Central memory CD4-positive, alpha-beta T cell (primary cell): ENCODE measurements at regions not wholly inside any gene's neighbourhood (a gene's known extent, or its start where the extent isn't known, plus 50 kb on each side); places are given as distances from the start of the nearest gene placed in this dataset.

Source experiments
- DNase-seq: peaks from one replicate; pipeline ENCODE4 v3.0.0; 2022

DNA sequence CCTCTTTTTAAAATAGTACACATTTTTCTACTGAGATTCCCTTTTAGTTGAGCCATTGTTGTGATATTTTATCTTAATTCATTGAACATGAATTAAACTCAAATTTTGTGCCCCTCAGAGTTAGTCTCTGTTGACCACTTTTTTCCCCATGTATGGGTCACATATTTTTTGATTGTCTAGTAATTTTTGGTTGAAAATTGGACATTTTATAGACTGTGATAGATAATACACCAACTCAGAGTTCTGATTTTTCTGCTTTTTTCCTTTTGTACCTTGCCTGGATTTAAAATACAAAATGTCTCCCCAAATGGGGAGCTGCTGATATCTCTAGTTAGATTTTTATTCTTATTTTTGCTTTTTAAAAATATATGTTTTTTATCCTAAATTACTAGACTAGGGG, 291.8 kb upstream of the CITED2 start:
- DNase-seq, result no peak

DNA sequence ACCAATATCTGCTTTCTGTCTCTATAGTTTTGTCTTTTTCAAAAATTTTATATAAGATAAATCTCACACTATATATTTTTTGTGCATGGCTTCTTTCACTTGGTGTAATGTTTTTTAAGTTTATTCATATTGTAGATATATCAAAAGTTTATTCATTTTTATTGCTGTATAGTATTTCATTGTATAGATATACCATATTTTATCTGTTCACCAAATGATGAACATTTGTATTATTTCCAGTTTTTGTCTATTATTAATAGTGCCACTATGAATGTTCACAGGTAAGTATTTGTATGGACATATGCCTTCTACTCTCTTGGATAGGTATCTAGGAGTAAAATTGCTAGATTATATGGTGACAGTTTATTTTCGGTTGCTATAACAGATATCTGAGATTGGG, 289.5 kb upstream of the CITED2 start:
- no peak for DNase-seq

DNA sequence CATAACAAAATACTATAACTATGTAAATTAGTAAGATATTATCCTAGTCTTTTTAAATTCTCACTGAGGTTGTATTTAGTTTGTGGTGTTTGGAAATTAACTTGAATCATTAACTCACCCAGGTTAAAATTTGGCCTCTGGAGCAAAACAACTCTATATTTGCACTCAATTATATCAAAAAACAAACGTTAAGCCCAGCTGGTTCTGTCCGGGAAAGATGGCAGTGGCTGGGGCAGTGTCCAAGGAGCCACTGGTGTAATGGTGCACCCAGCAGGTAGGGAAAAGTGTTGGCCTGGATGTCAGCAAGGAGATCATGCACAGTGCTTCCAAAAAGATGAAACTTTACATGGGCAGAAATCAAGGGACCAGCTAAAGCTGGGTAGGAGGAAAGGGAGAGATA, 285.3 kb upstream of the CITED2 start:
- no peak for DNase-seq

DNA sequence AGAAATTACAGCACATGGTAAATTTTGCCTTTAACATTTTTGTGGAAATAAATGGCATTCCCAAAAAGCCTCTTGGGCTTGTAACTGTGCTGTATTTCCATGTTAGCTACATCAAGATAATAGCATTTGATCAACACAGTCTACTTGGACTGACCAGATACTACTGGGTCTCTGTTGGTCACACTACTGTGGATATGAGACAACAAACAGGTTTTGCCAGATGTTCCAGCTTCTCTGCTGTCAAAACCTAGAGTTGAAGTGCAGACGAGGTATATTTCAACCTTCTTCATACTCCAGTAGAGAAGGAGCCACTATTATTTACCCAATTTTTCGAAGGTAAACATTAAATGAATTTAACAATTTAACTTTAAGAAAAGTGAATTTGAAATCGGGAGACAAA, 284.7 kb upstream of the CITED2 start:
- no peak for DNase-seq

GRCh38 chr6:139657119-139657518, 282.7 kb upstream of the CITED2 start:
- DNase-seq, result no peak

DNA sequence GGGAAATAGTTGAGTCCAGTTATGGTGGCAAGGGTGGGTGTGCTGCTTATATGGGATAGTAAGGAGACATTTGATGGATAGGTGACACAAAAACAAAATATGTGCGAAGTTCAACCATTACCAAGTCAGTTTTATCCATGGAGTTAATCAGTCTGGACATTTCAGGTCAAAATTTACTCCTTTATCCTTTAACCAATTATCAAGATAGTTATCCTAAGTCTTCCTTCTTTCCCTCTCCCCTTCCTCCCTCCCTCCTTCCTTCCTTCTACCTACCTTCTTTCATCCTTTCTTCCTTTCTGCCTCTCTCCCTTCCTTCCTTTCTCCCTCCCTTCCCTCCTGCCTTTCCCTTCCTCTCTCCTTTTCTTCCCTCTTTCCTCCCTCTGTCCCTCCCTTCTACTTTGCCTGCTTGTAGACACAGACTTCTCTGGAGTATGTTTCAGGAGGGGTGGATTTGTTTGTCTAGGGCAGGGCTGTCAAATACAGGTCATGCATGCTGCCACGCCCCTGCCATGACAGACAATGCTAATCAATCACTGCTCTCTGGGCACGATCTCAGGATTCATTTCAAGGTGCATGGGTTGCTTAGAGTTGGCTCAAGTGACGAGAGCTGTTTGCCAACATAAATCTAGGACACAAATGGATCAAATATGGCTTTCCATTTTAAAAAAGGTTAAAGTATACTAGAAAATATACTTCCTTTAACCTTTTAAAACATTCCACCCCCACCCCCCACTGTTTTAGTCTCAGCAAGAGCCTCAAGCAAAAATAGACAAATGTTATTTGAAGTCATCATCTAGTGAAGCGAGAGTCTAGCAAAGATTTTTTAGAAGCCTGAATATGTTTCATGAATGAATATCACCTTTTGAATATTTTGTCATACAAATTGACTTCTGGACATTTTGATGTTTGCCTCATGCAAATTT, 281.6 kb upstream of the CITED2 start:
- no peak for DNase-seq

- no peak for DNase-seq
These were observed 280.7 kb upstream of the CITED2 start for GRCh38 chr6:139654888-139655782.

- no peak for DNase-seq
These were observed 279.9 kb upstream of the CITED2 start for GRCh38 chr6:139654309-139654708.

- no peak for DNase-seq
These were observed 278.7 kb upstream of the CITED2 start for GRCh38 chr6:139653111-139653510.

GRCh38 chr6:139650941-139651340, 276.5 kb upstream of the CITED2 start:
- DNase-seq, result no peak

- no peak for DNase-seq
These were observed 275.3 kb upstream of the CITED2 start for GRCh38 chr6:139649732-139650131.

- no peak for DNase-seq
These were observed 274.7 kb upstream of the CITED2 start for GRCh38 chr6:139649128-139649527.

DNA sequence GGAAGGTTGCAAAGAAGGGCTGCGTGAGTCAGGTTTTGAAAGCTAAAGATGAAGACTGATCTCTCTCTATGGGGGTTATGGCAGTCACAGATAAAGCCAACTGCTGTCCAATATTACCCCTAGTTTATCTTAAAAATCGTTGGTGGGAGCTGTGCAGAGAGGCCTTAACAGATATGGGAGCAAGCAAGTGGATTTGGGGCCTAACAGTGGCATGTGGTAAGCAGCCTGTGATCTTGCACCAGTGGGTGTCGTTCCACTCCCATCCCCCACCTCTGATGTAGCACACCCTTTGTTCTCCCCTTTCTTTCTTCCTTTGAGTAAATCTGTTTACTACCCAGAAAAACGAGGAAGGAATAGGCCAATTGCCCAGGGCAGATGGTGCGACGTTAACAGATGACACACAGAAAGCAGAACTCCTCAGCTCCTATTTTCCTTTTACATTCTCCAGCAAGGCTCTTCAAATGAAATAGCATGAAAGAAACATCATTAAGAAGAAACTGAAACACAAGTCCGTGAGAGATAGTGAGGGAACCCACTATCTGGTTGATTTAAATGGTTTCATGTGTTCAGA, 274.1 kb upstream of the CITED2 start:
- DNase-seq, result no peak

- no peak for DNase-seq
These were observed 273.4 kb upstream of the CITED2 start for GRCh38 chr6:139647841-139648240.

DNA sequence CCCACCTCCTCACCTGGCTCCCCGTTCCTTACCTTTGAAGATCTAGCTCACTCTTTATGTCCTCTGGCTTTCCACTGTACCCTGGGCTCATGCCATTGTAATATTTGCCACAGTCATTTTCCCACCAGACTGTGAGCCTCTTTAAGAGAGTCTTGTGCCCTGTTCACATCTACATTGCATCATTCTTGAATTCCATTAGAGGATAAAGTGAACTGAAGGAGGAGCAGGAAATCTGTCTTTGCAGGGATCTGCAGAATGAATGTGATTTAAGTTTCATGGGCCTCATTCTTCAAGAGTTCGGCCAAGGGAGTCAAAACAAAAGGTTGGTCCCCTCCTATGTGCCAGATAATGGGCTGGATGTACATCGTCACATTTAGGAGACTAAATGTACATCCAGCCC, 272.6 kb upstream of the CITED2 start:
- no peak for DNase-seq

DNA sequence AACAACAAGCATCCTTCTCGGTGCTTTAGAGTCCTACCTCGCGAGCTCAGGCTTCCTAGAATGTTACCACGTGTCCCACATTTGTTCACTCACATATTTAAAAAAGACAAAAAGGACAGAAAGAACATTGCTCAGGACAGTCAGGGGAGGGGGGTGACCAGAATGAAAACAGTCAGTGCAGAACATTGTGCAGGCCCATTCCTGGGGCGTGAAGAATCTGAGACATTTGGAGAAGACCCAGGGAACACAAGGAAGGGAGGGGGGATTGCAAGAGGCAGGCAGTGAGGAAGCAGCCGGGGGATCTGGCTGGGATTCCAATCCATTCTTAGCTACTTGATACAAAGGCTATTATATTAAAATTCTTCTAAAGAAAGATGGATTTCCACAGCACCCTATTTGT, 270.4 kb upstream of the CITED2 start:
- DNase-seq, result no peak

GRCh38 chr6:139643986-139644385, 269.5 kb upstream of the CITED2 start:
- DNase-seq, result no peak

DNA sequence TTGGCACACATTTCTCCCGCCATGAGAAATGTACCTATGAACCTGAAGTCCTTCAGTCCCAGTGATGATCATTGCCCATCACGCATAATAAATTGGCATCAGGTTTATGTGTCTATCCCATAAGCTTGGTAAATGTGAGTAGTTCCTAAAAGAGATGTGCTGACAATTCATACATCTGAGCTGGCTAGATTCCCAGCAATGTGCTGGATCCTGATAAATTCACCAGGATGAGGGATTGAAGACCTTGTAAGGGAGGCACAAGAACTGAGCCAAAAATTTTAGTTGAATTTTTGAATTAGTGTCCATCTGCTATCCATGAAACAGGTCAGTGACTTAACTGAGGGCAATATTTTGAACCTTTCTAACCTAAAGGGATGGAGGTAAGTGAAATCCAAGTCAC, 267.9 kb upstream of the CITED2 start:
- no peak for DNase-seq

DNA sequence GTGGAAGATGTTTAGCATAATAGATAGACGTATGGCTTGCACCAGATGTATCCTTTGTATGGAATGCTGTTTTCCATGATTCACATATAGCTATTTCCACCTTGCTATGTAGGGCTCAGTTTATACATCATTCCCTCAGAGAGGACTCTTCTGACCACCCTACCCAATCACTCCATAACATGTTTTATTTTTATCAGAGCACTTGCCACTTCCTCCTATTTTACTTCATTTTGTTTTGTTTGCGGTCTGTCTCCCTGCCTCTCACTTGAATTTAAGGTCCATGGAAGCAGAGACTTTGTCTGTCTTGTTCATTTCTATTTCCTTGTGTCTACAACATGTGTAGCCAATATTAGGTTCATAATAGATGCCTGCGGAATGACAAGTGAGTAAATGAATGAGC, 266.9 kb upstream of the CITED2 start:
- no peak for DNase-seq

DNA sequence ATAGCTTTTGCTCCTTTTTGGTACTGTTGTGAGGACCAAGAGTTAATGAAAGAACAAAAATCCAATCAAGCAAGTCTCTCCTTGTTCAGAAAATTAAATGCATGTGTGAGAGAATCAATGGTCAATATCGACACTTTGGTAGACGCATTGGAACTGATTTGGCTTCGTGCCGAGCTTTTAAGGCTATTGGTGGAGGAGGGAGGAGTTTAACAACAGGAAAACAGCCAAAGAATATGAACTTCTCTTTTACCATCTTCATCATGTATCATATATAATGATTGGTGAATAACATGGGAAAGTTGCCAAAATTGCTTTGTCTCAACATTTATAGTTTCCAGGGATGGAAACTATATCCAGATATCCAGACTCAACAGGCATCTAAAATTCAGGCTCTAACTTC, 266.5 kb upstream of the CITED2 start:
- DNase-seq, result no peak

DNA sequence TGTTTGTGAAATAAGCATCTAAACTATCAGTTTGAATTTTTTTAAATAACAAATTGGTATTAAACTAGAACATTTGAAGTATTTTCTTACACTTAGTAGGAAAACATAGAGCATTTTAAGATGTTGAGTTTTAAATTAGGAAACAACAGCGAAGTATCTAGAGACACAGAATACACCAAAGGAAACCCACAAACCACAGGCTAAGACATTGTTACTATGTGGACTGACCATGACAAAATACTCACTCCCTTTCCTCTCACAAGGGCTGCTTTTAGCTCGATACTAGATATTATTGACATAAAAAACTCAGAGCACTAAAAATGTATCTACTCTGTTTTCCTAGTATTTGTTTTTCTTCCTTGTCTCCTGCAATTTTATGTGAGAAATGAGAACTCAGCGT, 266.0 kb upstream of the CITED2 start:
- DNase-seq, result no peak

GRCh38 chr6:139639507-139639906, 265.1 kb upstream of the CITED2 start:
- no peak for DNase-seq

- no peak for DNase-seq
These were observed 263.9 kb upstream of the CITED2 start for GRCh38 chr6:139638179-139638941.
